DOHH2 (cell line): ENCODE measurements at regions not wholly inside any gene's neighbourhood (a gene's known extent, or its start where the extent isn't known, plus 50 kb on each side); places are given as distances from the start of the nearest gene placed in this dataset.
"Not testable (repeated sequence)": the region's sequence is repeated elsewhere in the genome, so short reads cannot be mapped to it uniquely, and the experiment has no call there.

Experiments used
- EZH2phosphoT487 ChIP-seq: fragments of 200-600 bp; sonication (generic); IDR thresholded peaks from 2 replicates; pipeline ENCODE4 v1.6.1; 2017; ENCODE audit warnings: borderline replicate concordance, mild to moderate bottlenecking, antibody characterized with exemption, low read length, moderate library complexity, mixed read lengths
- TF ChIP-seq, protein P1 (sequence below): fragments of 200-600 bp; sonication (generic); IDR thresholded peaks from one replicate; pipeline ENCODE4 v1.5.1; 2014; ENCODE audit warnings: antibody characterized with exemption, mild to moderate bottlenecking, low read depth, low read length; ENCODE audit not compliant: poor library complexity, severe bottlenecking

GRCh38 chr1:146323302-146323701 is 94.5 kb upstream of the NOTCH2NLA start:
- TF ChIP-seq, protein P1, sequence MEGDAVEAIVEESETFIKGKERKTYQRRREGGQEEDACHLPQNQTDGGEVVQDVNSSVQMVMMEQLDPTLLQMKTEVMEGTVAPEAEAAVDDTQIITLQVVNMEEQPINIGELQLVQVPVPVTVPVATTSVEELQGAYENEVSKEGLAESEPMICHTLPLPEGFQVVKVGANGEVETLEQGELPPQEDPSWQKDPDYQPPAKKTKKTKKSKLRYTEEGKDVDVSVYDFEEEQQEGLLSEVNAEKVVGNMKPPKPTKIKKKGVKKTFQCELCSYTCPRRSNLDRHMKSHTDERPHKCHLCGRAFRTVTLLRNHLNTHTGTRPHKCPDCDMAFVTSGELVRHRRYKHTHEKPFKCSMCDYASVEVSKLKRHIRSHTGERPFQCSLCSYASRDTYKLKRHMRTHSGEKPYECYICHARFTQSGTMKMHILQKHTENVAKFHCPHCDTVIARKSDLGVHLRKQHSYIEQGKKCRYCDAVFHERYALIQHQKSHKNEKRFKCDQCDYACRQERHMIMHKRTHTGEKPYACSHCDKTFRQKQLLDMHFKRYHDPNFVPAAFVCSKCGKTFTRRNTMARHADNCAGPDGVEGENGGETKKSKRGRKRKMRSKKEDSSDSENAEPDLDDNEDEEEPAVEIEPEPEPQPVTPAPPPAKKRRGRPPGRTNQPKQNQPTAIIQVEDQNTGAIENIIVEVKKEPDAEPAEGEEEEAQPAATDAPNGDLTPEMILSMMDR, result not testable (repeated sequence)
- TF ChIP-seq EZH2phosphoT487, result not testable (repeated sequence)
